ENCODE measurements at regions not wholly inside any gene's neighbourhood (a gene's known extent, or its start where the extent isn't known, plus 50 kb on each side); places are given as distances from the start of the nearest gene placed in this dataset.
A peak's percentile ranks its signal among the peaks of the same experiment; 100 is the strongest.

DNA sequence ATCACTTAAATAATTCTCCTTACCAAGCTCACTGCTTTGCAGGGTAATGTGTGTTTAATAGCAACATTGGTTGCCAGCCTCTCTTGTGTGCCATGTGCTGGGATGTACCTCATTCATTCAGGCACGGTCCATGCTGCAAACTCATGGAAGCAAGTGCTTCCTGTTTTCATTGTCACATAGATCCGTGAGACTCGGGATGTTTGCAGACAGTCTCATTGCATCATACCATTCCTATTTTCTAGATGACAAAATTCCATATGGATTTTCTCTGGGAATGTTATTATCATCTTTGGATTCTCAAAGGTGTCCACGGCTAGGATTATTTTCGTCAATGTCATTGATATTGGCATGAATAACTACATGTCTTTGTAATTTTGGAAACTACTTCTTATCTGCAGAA lies 60.0 kb upstream of the HDAC4 start:
- DNase-seq: no peak

DNA sequence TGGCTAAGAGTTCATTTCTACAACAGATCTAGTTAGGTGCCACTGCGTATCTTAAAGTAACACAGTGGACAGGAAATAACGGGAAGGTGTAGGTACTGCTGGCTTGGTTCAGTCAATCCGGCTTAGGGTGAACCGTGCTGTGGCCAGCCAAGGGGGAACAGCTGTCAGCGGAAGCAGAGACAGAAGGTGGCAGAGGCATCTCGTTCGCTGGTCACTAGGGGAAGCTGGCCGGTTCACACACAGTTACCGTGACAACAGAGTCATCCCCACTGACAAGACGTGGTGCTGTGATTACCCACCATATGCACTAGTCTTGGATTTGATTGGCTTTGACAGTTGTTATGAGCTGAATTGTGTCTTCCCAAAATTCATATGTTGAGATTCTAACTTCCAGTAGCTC lies 58.8 kb upstream of the HDAC4 start:
- peak; percentile 6 for DNase-seq

DNA sequence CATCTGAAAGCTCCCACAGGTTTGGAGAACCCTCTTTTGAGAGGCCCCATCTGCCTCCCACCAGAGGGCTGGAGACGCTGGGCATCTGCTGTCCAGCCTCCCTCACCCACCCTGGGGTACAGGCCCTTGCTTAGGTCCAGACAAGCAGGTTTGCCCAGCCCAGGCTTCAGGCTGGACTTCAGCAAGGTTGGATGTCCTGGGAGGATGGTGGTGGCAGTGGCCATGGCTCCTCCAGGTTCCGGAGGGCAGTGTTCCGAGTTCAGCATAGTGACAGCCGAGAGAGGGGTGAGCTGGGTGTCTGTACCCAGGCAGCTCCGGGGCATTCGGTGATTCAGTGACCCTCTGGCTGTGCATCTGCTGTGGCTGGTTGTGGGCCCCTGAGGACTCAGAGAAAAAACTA lies 58.2 kb upstream of the HDAC4 start:
- DNase-seq: peak; percentile 0

DNA sequence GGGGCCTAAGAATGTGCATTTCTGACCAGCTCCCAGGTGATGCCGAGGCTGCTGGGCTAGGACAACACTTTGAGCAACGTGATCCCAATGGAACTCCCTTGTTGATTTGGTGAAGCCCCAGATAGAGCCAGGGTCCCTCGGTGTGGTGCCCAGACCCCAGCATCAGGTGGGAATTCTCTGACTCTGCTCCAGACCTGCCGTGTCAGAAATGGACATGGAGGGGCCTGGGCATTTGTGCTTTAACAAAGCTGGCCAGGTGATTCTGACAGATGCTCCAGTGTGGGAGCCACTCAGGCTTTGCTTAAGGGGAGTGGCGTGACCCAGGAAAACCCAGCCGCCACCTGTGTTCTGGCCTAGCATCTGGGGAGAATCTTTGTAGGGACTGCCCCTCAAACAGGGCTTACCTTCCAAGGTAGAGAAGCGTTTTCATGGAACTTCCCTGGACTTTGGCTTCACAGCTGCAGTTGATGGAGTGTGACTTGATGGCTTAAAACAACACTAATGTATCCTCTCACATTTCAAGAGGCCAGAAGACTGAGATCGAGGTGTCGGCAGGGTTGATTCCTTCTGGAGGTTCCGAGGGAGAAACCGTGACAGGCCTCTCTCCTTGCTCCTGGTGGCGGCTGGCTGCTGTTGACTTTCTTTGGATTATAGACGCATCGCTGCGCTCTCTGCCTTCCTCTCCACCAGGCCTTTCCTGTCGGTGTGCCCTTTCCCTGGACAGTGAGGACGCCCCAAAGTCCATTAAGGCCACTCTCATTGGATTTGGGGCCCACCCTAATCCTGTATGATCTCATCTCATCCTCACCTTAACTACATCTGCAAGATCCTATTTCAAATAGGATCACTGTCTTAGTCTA lies 57.0 kb upstream of the HDAC4 start:
- no peak for DNase-seq

DNA sequence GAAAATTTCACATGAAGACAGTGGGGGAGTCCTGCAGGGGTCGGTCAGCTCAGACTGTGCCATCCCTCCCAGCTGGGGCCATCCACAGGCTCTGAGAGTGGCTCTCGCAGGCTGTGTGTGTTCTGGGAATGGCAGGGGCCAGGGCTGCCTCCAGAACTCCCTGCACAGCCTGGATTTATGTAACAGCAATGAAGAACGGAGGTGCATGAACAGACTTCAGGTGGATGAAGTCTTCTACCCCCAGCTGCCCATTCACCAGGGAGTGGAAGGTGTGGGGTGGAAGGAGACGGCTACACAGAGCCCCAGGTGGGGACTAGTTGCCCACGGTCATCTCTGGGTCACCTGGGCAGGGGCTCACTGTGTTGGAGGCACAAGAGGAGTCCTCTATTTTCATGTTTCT lies 56.1 kb upstream of the HDAC4 start:
- no peak for DNase-seq

DNA sequence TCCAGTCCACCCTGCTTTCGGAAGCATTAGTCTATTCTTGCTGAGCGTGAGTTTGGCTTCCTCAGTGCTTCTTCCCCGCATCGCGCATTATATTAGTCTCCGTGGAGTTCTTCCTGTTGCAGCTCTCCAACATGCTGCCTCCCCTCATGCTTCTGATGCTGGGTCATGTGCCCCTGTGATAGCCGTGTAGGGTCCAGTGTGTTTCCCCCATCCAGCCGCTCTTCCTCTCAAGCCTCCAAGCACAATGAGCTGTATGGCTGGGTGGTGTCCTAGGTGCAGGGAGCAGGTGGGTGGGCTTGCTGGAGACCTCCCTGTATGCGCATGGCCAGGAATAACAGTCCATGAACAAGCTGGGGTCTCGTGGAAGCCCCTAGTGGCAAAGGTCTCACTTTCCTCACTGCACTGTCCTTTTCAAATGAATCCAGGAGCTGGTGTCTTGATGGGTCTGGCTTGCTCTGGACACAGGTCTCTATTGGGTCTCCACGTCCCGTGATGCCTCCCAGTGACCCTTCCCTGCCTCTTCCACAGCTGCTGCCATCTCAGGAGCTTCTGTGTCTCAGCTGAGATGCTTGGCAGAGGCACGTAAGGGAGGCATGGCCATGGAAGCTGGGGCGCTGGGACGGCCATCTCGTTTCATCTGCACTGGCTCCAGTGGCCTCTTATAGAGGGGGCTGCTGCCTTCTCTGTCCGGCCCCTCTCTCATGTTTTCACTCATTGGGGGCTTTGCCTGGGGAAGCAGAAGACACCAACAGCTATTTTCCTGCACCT lies 54.8 kb upstream of the HDAC4 start:
- no peak for DNase-seq

DNA sequence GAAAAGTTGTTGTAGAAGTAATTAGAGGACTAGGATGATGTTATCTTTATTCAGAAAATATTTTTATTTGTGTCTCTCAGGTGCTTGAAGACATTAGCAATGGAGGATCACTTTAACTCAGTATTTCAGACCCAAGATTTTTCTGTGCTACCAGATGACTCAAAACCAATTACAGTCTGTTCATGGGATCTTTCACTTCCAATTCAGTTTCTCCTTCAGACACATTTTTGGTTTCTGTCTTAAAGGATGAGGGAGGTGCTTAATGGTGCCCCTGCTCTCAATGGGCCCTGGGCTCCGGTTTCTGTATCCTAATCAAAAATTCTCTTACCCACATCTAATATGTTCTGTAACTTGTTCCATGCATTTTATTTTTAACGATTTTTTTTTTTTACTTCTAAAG lies 53.7 kb upstream of the HDAC4 start:
- no peak for DNase-seq
